Breast epithelium (tissue), 4 donors: ENCODE measurements at regions not wholly inside any gene's neighbourhood (a gene's known extent, or its start where the extent isn't known, plus 50 kb on each side); places are given as distances from the start of the nearest gene placed in this dataset.

Experiments used
- DNase-seq, 2 donors: peaks; one replicate each; pipeline ENCODE4 v3.0.0-alpha.2; 2019; ENCODE audit warnings: low spot score in 2 of 2
- H3K27ac ChIP-seq, 2 donors: fragments of 200-600 bp; sonication (generic) in 1 of 2; one replicate each; pipeline ENCODE4 v1.5.1; 2016 to 2019; ENCODE audit warnings: mild to moderate bottlenecking in 1 of 2
- H3K27me3 ChIP-seq, 2 donors: fragments of 200-600 bp; sonication (generic) in 1 of 2; one replicate each; pipeline versions ENCODE4 v1.5.1 to v1.6.0; 2017 to 2019; ENCODE audit warnings: control low read depth in 1 of 2, mild to moderate bottlenecking in 1 of 2
- H3K36me3 ChIP-seq: fragments of 200-600 bp; one replicate; pipeline ENCODE4 v1.5.1; 2019
- H3K4me1 ChIP-seq, 2 donors: fragments of 200-600 bp; sonication (generic); one replicate each; pipeline ENCODE4 v1.5.1; 2016 to 2019; ENCODE audit warnings: control low read depth in 1 of 2
- H3K4me3 ChIP-seq, 3 donors: fragments of 200-600 bp; sonication (generic); 1 replicate in 2 of 3; 2 replicates in 1 of 3; pipeline ENCODE4 v1.5.1; 2016 to 2019; ENCODE audit warnings: mild to moderate bottlenecking in 3 of 3, moderate library complexity in 2 of 3
- H3K9me3 ChIP-seq, 2 donors: fragments of 200-600 bp; sonication (generic) in 1 of 2; one replicate each; pipeline ENCODE4 v1.5.1; 2016 to 2019; ENCODE audit warnings: control low read depth in 1 of 2
- CTCF ChIP-seq, 3 donors: fragments of 450-650 bp; IDR thresholded peaks; one replicate each; pipeline ENCODE4 v1.5.1; 2016 to 2017; ENCODE audit warnings: antibody characterized with exemption in 3 of 3, mild to moderate bottlenecking in 3 of 3, moderate library complexity in 3 of 3
- POLR2A ChIP-seq: fragments of 450-650 bp; IDR thresholded peaks from one replicate; pipeline ENCODE4 v1.6.1; 2016; ENCODE audit warnings: antibody characterized with exemption, mild to moderate bottlenecking, moderate library complexity
- POLR2AphosphoS5 ChIP-seq, 3 donors: sonication (generic); formaldehyde crosslinking; IDR thresholded peaks; one replicate each; pipeline ENCODE4 v1.6.1; 2017; ENCODE audit warnings: antibody characterized with exemption in 3 of 3
- intact Hi-C: fragments of 100-400 bp; cut with DNase I; formaldehyde crosslinking; loops from one replicate; pipeline ENCODE4 v1.15.1; 2023; ENCODE audit warnings: low total_unique reads

- Histone ChIP-seq H3K36me3 (no peaks in the 10 kb centered on the region), H3K4me3 (no peak overlapping the region), H3K27me3 (no peaks in the 10 kb centered on the region), H3K4me1 (no peaks in the 10 kb centered on the region), H3K27ac (no peak overlapping the region), H3K9me3 (no peaks in the 10 kb centered on the region)
- intact Hi-C loops: no loop called here
- no peak for DNase-seq
- TF ChIP-seq CTCF (IDR thresholded peaks at IDR 0.05) (no peak), POLR2A (no peak), POLR2AphosphoS5 (IDR thresholded peaks at IDR 0.05) (no peak)
Measured at GRCh38 chr9:75718677-75719076, 171.8 kb upstream of the PCSK5 start.

- intact Hi-C loops: no loop called here
- Histone ChIP-seq H3K4me1 (no peaks in the 10 kb centered on the region), H3K36me3 (no peaks in the 10 kb centered on the region), H3K9me3 (no peaks in the 10 kb centered on the region), H3K4me3 (no peak overlapping the region), H3K27ac (no peak overlapping the region), H3K27me3 (no peaks in the 10 kb centered on the region)
- TF ChIP-seq POLR2AphosphoS5 (IDR thresholded peaks at IDR 0.05) (no peak), CTCF (IDR thresholded peaks at IDR 0.05) (no peak), POLR2A (no peak)
- no peak for DNase-seq
Measured at GRCh38 chr9:75728391-75728790, 162.1 kb upstream of the PCSK5 start.

- Histone ChIP-seq H3K27me3 (no peaks in the 10 kb centered on the region), H3K4me1 (no peaks in the 10 kb centered on the region), H3K27ac (no peak overlapping the region), H3K36me3 (no peaks in the 10 kb centered on the region), H3K9me3 (no peaks in the 10 kb centered on the region), H3K4me3 (no peak overlapping the region)
- intact Hi-C loops: no loop called here
- TF ChIP-seq POLR2AphosphoS5 (IDR thresholded peaks at IDR 0.05) (no peak), POLR2A (no peak)
- no peak for DNase-seq
Measured at GRCh38 chr9:75734802-75735201, 155.7 kb upstream of the PCSK5 start.

- TF ChIP-seq CTCF (IDR thresholded peaks at IDR 0.05): no peak
- no peak for TF ChIP-seq POLR2A
- TF ChIP-seq POLR2AphosphoS5 (IDR thresholded peaks at IDR 0.05): no peak
- intact Hi-C loops: no loop called here
- DNase-seq: no peak
- H3K36me3 ChIP-seq: no peaks in the 10 kb centered on the region
- no peaks in the 10 kb centered on the region for H3K27me3 ChIP-seq
- no peak overlapping the region for H3K27ac ChIP-seq
- H3K4me3 ChIP-seq: no peak overlapping the region
- H3K4me1 ChIP-seq: no peaks in the 10 kb centered on the region
- H3K9me3 ChIP-seq: peaks cover 0 to 4% of the 10 kb centered on the region in 2 donors
Measured at GRCh38 chr9:75739884-75740611, 150.4 kb upstream of the PCSK5 start.

GRCh38 chr9:75743855-75744254 lies 146.6 kb upstream of the PCSK5 start:
- H3K9me3 ChIP-seq: peaks cover 0 to 4% of the 10 kb centered on the region in 2 donors
- no peaks in the 10 kb centered on the region for H3K27me3 ChIP-seq
- intact Hi-C loops: no loop called here
- H3K36me3 ChIP-seq: no peaks in the 10 kb centered on the region
- no peak for DNase-seq
- H3K4me3 ChIP-seq: no peak overlapping the region
- no peak overlapping the region for H3K27ac ChIP-seq
- H3K4me1 ChIP-seq: no peaks in the 10 kb centered on the region
- TF ChIP-seq POLR2A (no peak), CTCF (IDR thresholded peaks at IDR 0.05) (no peak), POLR2AphosphoS5 (IDR thresholded peaks at IDR 0.05) (no peak)
